ENCODE measurements at regions not wholly inside any gene's neighbourhood (a gene's known extent, or its start where the extent isn't known, plus 50 kb on each side); places are given as distances from the start of the nearest gene placed in this dataset.

GRCh38 chr3:25056-25455 is 171.5 kb upstream of the CHL1 start:
- no peak for TF ChIP-seq CTCF (IDR thresholded peaks at IDR 0.05)
- no peak for TF ChIP-seq POLR2AphosphoS5 (IDR thresholded peaks at IDR 0.05)
- TF ChIP-seq POLR2A (IDR thresholded peaks at IDR 0.05; ENCODE audit: low read depth) = no peak
- TF ChIP-seq EP300 (IDR thresholded peaks at IDR 0.05) = no peak
